SHP77 (cell line): ENCODE measurements at regions not wholly inside any gene's neighbourhood (a gene's known extent, or its start where the extent isn't known, plus 50 kb on each side); places are given as distances from the start of the nearest gene placed in this dataset.

ENCODE experiments used
- DNase-seq, 2 experiments: peaks; one replicate each; lab custom pipeline; 2025; lab: John Stamatoyannopoulos, UW

DNA sequence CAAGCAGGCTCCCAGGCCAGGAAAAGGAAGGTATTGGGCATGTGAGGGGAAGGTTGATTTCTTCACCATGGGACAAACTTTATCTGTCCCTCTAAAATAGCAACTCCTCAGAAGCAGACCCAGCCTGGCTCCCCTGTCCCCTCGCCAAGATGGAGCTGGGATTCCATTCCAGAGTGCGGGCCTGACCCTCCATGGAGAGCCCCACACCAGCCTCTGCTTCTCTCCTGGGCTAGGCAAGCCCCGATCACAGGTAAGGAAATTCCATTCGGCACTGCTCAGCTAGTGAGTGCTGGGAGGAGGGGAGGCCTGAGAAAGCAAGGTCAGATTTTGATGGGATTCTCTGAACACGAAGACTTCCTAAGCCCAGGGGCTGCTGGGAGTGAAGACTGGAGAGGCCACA is 98.4 kb downstream of the EFNB1 start:
- DNase-seq = no peak

GRCh38 chrX:68923147-68923546 is 94.3 kb downstream of the EFNB1 start:
- no peak for DNase-seq

DNA sequence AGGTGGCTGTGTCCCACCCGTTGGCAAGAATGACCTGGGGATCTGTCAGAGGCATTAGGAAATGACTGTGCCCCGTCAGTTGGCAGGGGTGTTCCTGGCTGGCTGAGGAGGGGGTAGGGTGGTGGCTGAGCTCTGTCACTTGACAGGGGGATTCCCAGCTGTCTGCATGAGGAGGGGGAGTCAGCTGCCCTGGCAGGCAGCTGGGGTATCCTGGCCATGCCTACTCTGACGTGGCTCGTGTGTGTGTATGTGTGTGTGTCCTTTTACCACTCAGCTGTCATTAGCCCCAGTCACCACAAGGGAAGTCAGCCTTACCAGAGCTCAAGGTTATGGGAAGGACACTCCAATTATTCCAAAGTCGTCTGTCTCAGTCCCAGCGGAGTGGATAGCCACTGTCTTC is 93.2 kb downstream of the EFNB1 start:
- DNase-seq = no peak

GRCh38 chrX:68920561-68920960 is 91.7 kb downstream of the EFNB1 start:
- no peak for DNase-seq

GRCh38 chrX:68919707-68920106 is 90.9 kb downstream of the EFNB1 start:
- DNase-seq = no peak

- DNase-seq = no peak
Measured at GRCh38 chrX:68918202-68918601, 89.4 kb downstream of the EFNB1 start.

- no peak for DNase-seq
Measured at GRCh38 chrX:68917799-68918198, 89.0 kb downstream of the EFNB1 start.

DNA sequence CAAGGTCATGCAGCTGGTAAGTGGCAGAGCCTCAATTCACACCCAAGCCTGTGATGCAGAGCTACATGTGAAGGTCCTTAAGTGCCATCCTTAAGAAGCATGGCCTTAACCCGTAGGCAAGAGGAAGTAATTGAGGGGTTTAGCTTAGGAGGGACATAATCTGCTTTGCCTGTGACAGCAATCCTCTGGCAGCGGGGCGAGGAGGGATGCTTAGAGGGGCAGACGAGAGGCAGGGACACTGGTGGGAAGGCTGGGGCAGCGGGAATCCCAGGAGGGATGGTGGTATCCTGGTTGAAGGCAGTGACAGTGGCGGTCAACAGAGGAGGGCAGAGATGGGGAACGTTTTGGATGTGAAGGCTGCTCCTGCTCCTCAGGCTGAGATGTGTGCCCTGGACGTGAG is 88.1 kb downstream of the EFNB1 start:
- no peak for DNase-seq

DNA sequence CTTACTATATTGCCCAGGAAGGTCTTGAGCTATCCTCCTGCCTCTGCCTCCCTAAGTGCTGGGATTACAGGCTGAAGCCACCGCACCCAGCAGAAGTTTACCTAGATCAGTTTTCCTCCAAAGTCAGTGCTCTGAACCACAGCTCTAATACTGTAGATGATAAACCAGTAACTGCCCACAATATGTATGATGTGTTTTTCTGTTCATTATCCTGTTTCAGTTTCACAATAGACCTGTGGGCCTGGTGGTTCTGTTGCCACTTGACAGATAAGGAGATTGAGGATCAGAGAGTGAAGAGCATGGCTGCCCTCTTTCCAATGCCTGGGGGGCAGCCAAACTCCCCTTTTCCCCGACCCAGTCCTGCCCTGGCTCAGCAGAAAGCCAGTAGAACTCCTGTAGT is 87.0 kb downstream of the EFNB1 start:
- DNase-seq = no peak

GRCh38 chrX:68914479-68914946 is 85.7 kb downstream of the EFNB1 start:
- DNase-seq = no peak

DNA sequence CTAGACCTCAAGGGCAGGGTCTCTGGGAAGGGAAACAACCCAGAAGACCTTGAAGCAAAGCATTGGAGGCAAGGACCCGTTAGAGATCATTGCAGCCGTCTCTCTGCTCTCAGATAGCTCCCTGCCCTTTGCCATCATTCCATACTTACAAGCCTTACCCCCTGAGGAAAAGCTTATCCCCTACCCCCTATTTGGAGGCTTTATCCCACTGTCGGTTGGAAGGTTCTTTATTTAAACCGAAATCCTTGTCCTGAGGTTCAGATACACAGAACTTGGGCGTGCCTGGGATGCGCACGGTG is 84.4 kb downstream of the EFNB1 start:
- no peak for DNase-seq

GRCh38 chrX:68912113-68912512 is 83.3 kb downstream of the EFNB1 start:
- no peak for DNase-seq

- DNase-seq = no peak
Measured at GRCh38 chrX:68910731-68911428, 82.1 kb downstream of the EFNB1 start.

GRCh38 chrX:68909945-68910344 is 81.1 kb downstream of the EFNB1 start:
- DNase-seq = no peak

GRCh38 chrX:68908071-68908470 is 79.2 kb downstream of the EFNB1 start:
- DNase-seq = no peak

GRCh38 chrX:68902706-68903504 is 74.1 kb downstream of the EFNB1 start:
- no peak for DNase-seq

DNA sequence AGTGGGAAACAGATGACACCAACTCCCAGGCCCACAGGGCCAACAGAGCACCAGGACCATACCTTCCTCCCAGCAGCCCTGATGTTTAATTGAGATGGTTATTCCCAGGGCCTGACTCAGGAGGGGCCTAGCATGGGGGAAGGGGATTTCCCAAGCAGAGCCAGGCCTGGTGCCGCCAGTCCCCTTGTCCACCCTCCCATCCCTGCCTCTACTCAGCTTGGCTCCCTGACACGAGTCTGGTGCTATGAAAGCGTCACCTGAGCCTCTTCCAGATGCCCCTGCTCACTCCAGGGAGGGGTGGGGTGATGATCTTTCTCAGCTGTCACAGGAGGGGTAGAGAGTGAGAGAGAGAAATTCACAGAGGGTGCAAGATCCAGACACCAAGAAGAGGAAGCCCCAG is 72.7 kb downstream of the EFNB1 start:
- DNase-seq = no peak

- DNase-seq = no peak
Measured at GRCh38 chrX:68898598-68898997, 69.8 kb downstream of the EFNB1 start.

- DNase-seq = no peak
Measured at GRCh38 chrX:68897118-68897945, 68.5 kb downstream of the EFNB1 start.

DNA sequence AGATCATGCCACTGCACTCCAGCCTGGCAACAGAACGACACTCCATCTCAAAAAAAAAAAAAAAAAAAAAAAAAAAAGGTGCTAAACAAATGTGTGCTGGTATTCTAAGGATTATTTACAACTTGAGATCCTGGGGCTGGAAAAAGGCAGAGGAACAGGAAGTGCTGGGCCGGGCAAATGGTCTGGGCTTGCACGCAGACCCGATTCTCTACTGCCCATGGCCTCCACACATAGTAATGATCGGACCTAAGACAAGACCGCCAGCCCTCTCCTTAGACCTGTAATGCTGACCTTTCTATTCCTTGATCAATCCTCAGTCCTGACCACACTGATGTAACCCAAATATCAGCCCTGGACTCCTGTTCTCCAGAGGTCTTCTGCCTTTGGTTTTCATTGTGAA is 67.8 kb downstream of the EFNB1 start:
- no peak for DNase-seq

- no peak for DNase-seq
Measured at GRCh38 chrX:68895778-68896177, 67.0 kb downstream of the EFNB1 start.

DNA sequence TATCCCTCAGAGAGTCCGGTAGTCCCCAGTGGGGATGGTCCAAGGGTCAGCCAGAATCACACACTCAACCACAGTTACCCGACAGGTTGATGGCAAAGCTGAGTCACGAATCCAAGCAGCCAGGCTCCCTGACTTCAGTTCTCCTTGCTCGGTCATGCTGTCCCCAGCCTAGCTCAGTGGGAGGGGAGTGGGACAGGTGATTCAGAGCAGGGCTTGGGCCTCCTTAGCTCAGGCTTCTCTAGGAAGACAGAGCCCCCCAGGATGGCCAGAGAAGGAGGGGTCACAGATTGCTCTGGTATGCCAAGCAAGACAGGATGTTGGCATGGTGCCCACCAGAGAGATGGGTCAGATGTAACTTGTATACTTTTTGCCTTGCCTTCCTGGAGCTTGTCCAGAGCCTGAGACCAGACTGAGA is 66.5 kb downstream of the EFNB1 start:
- no peak for DNase-seq
